Keratinocyte (primary cell): ENCODE measurements at regions not wholly inside any gene's neighbourhood (a gene's known extent, or its start where the extent isn't known, plus 50 kb on each side); places are given as distances from the start of the nearest gene placed in this dataset.

Source experiments
- DNase-seq: peaks from one replicate; pipeline ENCODE4 v3.0.0-alpha.2; 2011; ENCODE audit warnings: low read depth, missing footprints, low spot score
- FAIRE-seq: peaks from 2 replicates; lab custom pipeline; 2011; peaks lifted over from hg19 to GRCh38; lab: Jason Lieb, UNC
- H2AFZ ChIP-seq: 2 replicates; pipeline ENCODE4 v1.6.0; 2012; ENCODE audit warnings: low read length, control low read depth, inconsistent platforms; ENCODE audit not compliant: control insufficient read depth
- H3K27ac ChIP-seq: 2 replicates; pipeline ENCODE4 v1.5.1; 2011; ENCODE audit warnings: low read length; ENCODE audit not compliant: control insufficient read depth, insufficient read depth
- H3K27me3 ChIP-seq: 3 replicates; pipeline ENCODE4 v1.6.0; 2011; ENCODE audit warnings: low read length; ENCODE audit not compliant: control insufficient read depth, insufficient read depth; ENCODE audit errors: extremely low read depth
- H3K36me3 ChIP-seq, 2 experiments: 2 replicates in 1 of 2; 3 replicates in 1 of 2; pipeline ENCODE4 v1.5.1; 2011; ENCODE audit warnings: low read length in 2 of 2, mild to moderate bottlenecking in 1 of 2; ENCODE audit not compliant: control insufficient read depth in 2 of 2, insufficient read depth in 2 of 2; ENCODE audit errors: extremely low read depth in 1 of 2
- H3K4me1 ChIP-seq: 3 replicates; pipeline ENCODE4 v1.5.1; 2011; ENCODE audit warnings: low read length; ENCODE audit not compliant: control insufficient read depth, insufficient read depth; ENCODE audit errors: extremely low read depth
- H3K4me2 ChIP-seq: 3 replicates; pipeline ENCODE4 v1.6.0; 2011; ENCODE audit warnings: low read depth, low read length; ENCODE audit not compliant: control insufficient read depth, insufficient read depth; ENCODE audit errors: extremely low read depth
- H3K4me3 ChIP-seq, 3 experiments: fragments of 200-600 bp in 1 of 3; sonication (generic) in 1 of 3; 2 replicates in 2 of 3; 3 replicates in 1 of 3; pipeline ENCODE4 v1.5.1; 2011 to 2016; ENCODE audit warnings: low read length in 3 of 3, mild to moderate bottlenecking in 3 of 3, control low read depth in 2 of 3, inconsistent platforms in 1 of 3, low read depth in 1 of 3, mixed read lengths in 1 of 3, mixed run types in 1 of 3, moderate library complexity in 1 of 3; ENCODE audit not compliant: control insufficient read depth in 2 of 3, insufficient read depth in 2 of 3; ENCODE audit errors: extremely low read depth in 1 of 3
- H3K79me2 ChIP-seq: 2 replicates; pipeline ENCODE4 v1.6.0; 2012; ENCODE audit warnings: low read length; ENCODE audit not compliant: control insufficient read depth, insufficient read depth
- H3K9ac ChIP-seq: 3 replicates; pipeline ENCODE4 v1.6.0; 2011; ENCODE audit warnings: low read length; ENCODE audit not compliant: control insufficient read depth, insufficient read depth; ENCODE audit errors: extremely low read depth
- H3K9me1 ChIP-seq: 3 replicates; pipeline ENCODE4 v1.6.0; 2011; ENCODE audit warnings: low read length; ENCODE audit not compliant: control insufficient read depth, insufficient read depth; ENCODE audit errors: extremely low read depth
- H3K9me3 ChIP-seq: 2 replicates; pipeline ENCODE4 v1.5.1; 2012; ENCODE audit warnings: low read depth, low read length; ENCODE audit not compliant: control insufficient read depth
- H4K20me1 ChIP-seq: 3 replicates; pipeline ENCODE4 v1.6.0; 2011; ENCODE audit warnings: low read length; ENCODE audit not compliant: control insufficient read depth, insufficient read depth; ENCODE audit errors: extremely low read depth
- CTCF ChIP-seq, 3 experiments: IDR thresholded peaks in 1 of 3; conservative IDR thresholded peaks in 1 of 3; optimal IDR thresholded peaks in 1 of 3; 2 replicates in 2 of 3; 3 replicates in 1 of 3; pipeline versions ENCODE3 to v1.5.1; 2011; ENCODE audit warnings: low read length in 3 of 3, mild to moderate bottlenecking in 3 of 3, moderate library complexity in 2 of 3, control low read depth in 1 of 3, inconsistent platforms in 1 of 3; ENCODE audit not compliant: insufficient read depth in 2 of 3; ENCODE audit errors: extremely low read depth in 1 of 3
- EZH2 ChIP-seq: IDR thresholded peaks from one replicate; pipeline ENCODE4 v1.6.1; 2012; ENCODE audit warnings: inconsistent platforms, mild to moderate bottlenecking, low read length, moderate library complexity
- dilution Hi-C: fragments of 300-500 bp; cut with MboI; formaldehyde crosslinking; loops from one replicate; pipeline ENCODE4 v1.7.0; 2020; ENCODE audit warnings: low sequenced_read_pairs; ENCODE audit not compliant: extremely low pct_ligation_motif_present

GRCh38 chr14:40197344-40197743 is 765.1 kb upstream of the FBXO33 start:
- dilution Hi-C loops, result no loop called here

GRCh38 chr14:40188006-40188405 is 755.8 kb upstream of the FBXO33 start:
- H3K4me2 ChIP-seq, result no peak overlapping the region
- H2AFZ ChIP-seq, result no peak overlapping the region
- no peak overlapping the region for H3K9ac ChIP-seq
- H3K9me1 ChIP-seq, result no peaks in the 10 kb centered on the region
- DNase-seq (no peak), FAIRE-seq (no peak)
- H3K4me1 ChIP-seq, result no peaks in the 10 kb centered on the region
- dilution Hi-C loops, result no loop called here
- H3K79me2 ChIP-seq, result no peaks in the 10 kb centered on the region
- TF ChIP-seq CTCF (optimal IDR thresholded peaks at IDR 0.05 in 1 of 3, IDR thresholded peaks at IDR 0.05 in 1 of 3, conservative IDR thresholded peaks at IDR 0.05 in 1 of 3; ENCODE audit: extremely low read depth in 1 of 3, insufficient read depth in 2 of 3, low read length in 3 of 3) (no peak), EZH2 (no peak)
- no peaks in the 10 kb centered on the region for H4K20me1 ChIP-seq
- H3K4me3 ChIP-seq, result no peak overlapping the region
- H3K36me3 ChIP-seq, result no peaks in the 10 kb centered on the region
- no peak overlapping the region for H3K27ac ChIP-seq
- H3K9me3 ChIP-seq, result no peaks in the 10 kb centered on the region
- no peaks in the 10 kb centered on the region for H3K27me3 ChIP-seq

More at GRCh38 chr14:40197344-40197743, 765.1 kb upstream of the FBXO33 start:
- Histone ChIP-seq H3K4me1 (no peaks in the 10 kb centered on the region), H3K4me2 (no peak overlapping the region), H4K20me1 (no peaks in the 10 kb centered on the region), H2AFZ (no peak overlapping the region), H3K36me3 (no peaks in the 10 kb centered on the region), H3K9ac (no peak overlapping the region), H3K79me2 (no peaks in the 10 kb centered on the region), H3K9me3 (no peaks in the 10 kb centered on the region), H3K27ac (no peak overlapping the region), H3K9me1 (no peaks in the 10 kb centered on the region), H3K27me3 (no peaks in the 10 kb centered on the region), H3K4me3 (no peak overlapping the region)
- no peak for TF ChIP-seq EZH2
- no peak for TF ChIP-seq CTCF (optimal IDR thresholded peaks at IDR 0.05 in 1 of 3, IDR thresholded peaks at IDR 0.05 in 1 of 3, conservative IDR thresholded peaks at IDR 0.05 in 1 of 3; ENCODE audit: extremely low read depth in 1 of 3, insufficient read depth in 2 of 3, low read length in 3 of 3)
- no peak for DNase-seq
- no peak for FAIRE-seq
